Large intestine (tissue), 3 donors: ENCODE measurements at regions not wholly inside any gene's neighbourhood (a gene's known extent, or its start where the extent isn't known, plus 50 kb on each side); places are given as distances from the start of the nearest gene placed in this dataset.

Experiments used
- DNase-seq, 2 donors: peaks; one replicate each; pipeline versions ENCODE4 v3.0.0 to v3.0.0-alpha.2; 2013
- H3K27ac ChIP-seq: one replicate; pipeline ENCODE4 v1.5.1; 2013; ENCODE audit warnings: low read length
- H3K27me3 ChIP-seq: 2 replicates; pipeline ENCODE4 v1.6.1; 2013; ENCODE audit warnings: low read length; ENCODE audit not compliant: control insufficient read depth, insufficient read depth
- H3K36me3 ChIP-seq: 2 replicates; pipeline ENCODE4 v1.6.1; 2013; ENCODE audit warnings: low read length; ENCODE audit not compliant: control insufficient read depth, insufficient read depth
- H3K4me1 ChIP-seq: one replicate; pipeline ENCODE4 v1.6.1; 2013; ENCODE audit warnings: low read length; ENCODE audit not compliant: control insufficient read depth, insufficient read depth
- H3K4me3 ChIP-seq: one replicate; pipeline ENCODE4 v1.5.1; 2013; ENCODE audit warnings: low read length
- H3K9me3 ChIP-seq: one replicate; pipeline ENCODE4 v1.6.1; 2013; ENCODE audit warnings: mild to moderate bottlenecking, low read depth, low read length, moderate library complexity; ENCODE audit not compliant: control insufficient read depth
- WGBS: methylation state at CpG from one replicate; pipeline ENCODE4 v1.1.5; 2013; ENCODE audit warnings: low lambda C conversion rate; ENCODE audit not compliant: insufficient coverage; 5-methylcytosine and 5-hydroxymethylcytosine counted together

- Histone ChIP-seq H3K4me1 (peaks cover 14% of the 10 kb centered on the region), H3K27ac (peak overlapping the region; percentile 23), H3K36me3 (no peaks in the 10 kb centered on the region), H3K4me3 (no peak overlapping the region), H3K9me3 (no peaks in the 10 kb centered on the region), H3K27me3 (no peaks in the 10 kb centered on the region)
- 14% methylated on average over 1 of the region's 3 CpGs for WGBS
- peak in 1 of 2 donors; percentile 44 for DNase-seq
Measured at GRCh38 chr5:161042862-161043261, 190.9 kb upstream of the ATP10B start.

- peak in 1 of 2 donors; percentile 57 for DNase-seq
- peaks cover 14% of the 10 kb centered on the region for H3K4me1 ChIP-seq
- H3K36me3 ChIP-seq = no peaks in the 10 kb centered on the region
- H3K4me3 ChIP-seq = no peak overlapping the region
- H3K27me3 ChIP-seq = no peaks in the 10 kb centered on the region
- no peaks in the 10 kb centered on the region for H3K9me3 ChIP-seq
- 20% methylated on average over 1 of the region's 1 CpG for WGBS
- peak overlapping the region; percentile 23 for H3K27ac ChIP-seq
Measured at GRCh38 chr5:161042443-161042842, 190.4 kb upstream of the ATP10B start.

- no peak for DNase-seq
- peaks cover 14% of the 10 kb centered on the region for H3K4me1 ChIP-seq
- no peaks in the 10 kb centered on the region for H3K27me3 ChIP-seq
- no peaks in the 10 kb centered on the region for H3K36me3 ChIP-seq
- 100% methylated on average over 1 of the region's 1 CpG for WGBS
- H3K9me3 ChIP-seq = no peaks in the 10 kb centered on the region
- no peak overlapping the region for H3K4me3 ChIP-seq
- no peak overlapping the region for H3K27ac ChIP-seq
Measured at GRCh38 chr5:161040818-161041217, 188.8 kb upstream of the ATP10B start.

GRCh38 chr5:161036296-161036695 lies 184.3 kb upstream of the ATP10B start:
- no peak for DNase-seq
- Histone ChIP-seq H3K4me1 (peaks cover under 1% of the 10 kb centered on the region), H3K36me3 (no peaks in the 10 kb centered on the region), H3K27me3 (no peaks in the 10 kb centered on the region), H3K27ac (no peak overlapping the region), H3K4me3 (no peak overlapping the region), H3K9me3 (no peaks in the 10 kb centered on the region)
- WGBS = 100% methylated on average over 2 of the region's 3 CpGs

GRCh38 chr5:161034451-161034850 lies 182.4 kb upstream of the ATP10B start:
- Histone ChIP-seq H3K36me3 (no peaks in the 10 kb centered on the region), H3K9me3 (no peaks in the 10 kb centered on the region), H3K4me3 (no peak overlapping the region), H3K27me3 (no peaks in the 10 kb centered on the region), H3K4me1 (no peaks in the 10 kb centered on the region), H3K27ac (no peak overlapping the region)
- DNase-seq = no peak
- WGBS = no CpG with 5 or more reads among the region's 1 CpG

GRCh38 chr5:161030229-161030628 lies 178.2 kb upstream of the ATP10B start:
- Histone ChIP-seq H3K36me3 (no peaks in the 10 kb centered on the region), H3K27ac (no peak overlapping the region)

GRCh38 chr5:161027763-161028162 lies 175.8 kb upstream of the ATP10B start:
- H3K27ac ChIP-seq = no peak overlapping the region
- H3K36me3 ChIP-seq = no peaks in the 10 kb centered on the region
- H3K4me1 ChIP-seq = no peaks in the 10 kb centered on the region
- no peak overlapping the region for H3K4me3 ChIP-seq
- DNase-seq = no peak
- no peaks in the 10 kb centered on the region for H3K9me3 ChIP-seq
- H3K27me3 ChIP-seq = no peaks in the 10 kb centered on the region

More at GRCh38 chr5:161030229-161030628, 178.2 kb upstream of the ATP10B start:
- DNase-seq = no peak
- no peaks in the 10 kb centered on the region for H3K9me3 ChIP-seq
- 0% methylated on average over 1 of the region's 3 CpGs for WGBS
- H3K27me3 ChIP-seq = no peaks in the 10 kb centered on the region
- no peak overlapping the region for H3K4me3 ChIP-seq
- H3K4me1 ChIP-seq = no peaks in the 10 kb centered on the region

GRCh38 chr5:161023551-161023950 lies 171.5 kb upstream of the ATP10B start:
- H3K4me1 ChIP-seq = no peaks in the 10 kb centered on the region
- no peak overlapping the region for H3K4me3 ChIP-seq
- H3K27me3 ChIP-seq = no peaks in the 10 kb centered on the region
- no CpG with 5 or more reads among the region's 4 CpGs for WGBS
- no peak for DNase-seq
- H3K9me3 ChIP-seq = no peaks in the 10 kb centered on the region
- H3K36me3 ChIP-seq = no peaks in the 10 kb centered on the region
- H3K27ac ChIP-seq = no peak overlapping the region

GRCh38 chr5:161022151-161022550 lies 170.1 kb upstream of the ATP10B start:
- no peak overlapping the region for H3K27ac ChIP-seq
- WGBS = no CpG with 5 or more reads among the region's 2 CpGs
- no peaks in the 10 kb centered on the region for H3K9me3 ChIP-seq
- no peaks in the 10 kb centered on the region for H3K27me3 ChIP-seq
- no peak overlapping the region for H3K4me3 ChIP-seq
- DNase-seq = peak; percentile 22 to 62
- no peaks in the 10 kb centered on the region for H3K4me1 ChIP-seq
- no peaks in the 10 kb centered on the region for H3K36me3 ChIP-seq

GRCh38 chr5:161009817-161010216 lies 157.8 kb upstream of the ATP10B start:
- 67% methylated on average over 1 of the region's 1 CpG for WGBS
- peaks cover 3% of the 10 kb centered on the region for H3K9me3 ChIP-seq
- H3K36me3 ChIP-seq = no peaks in the 10 kb centered on the region
- H3K27me3 ChIP-seq = no peaks in the 10 kb centered on the region
- no peak overlapping the region for H3K4me3 ChIP-seq
- no peak for DNase-seq
- no peaks in the 10 kb centered on the region for H3K4me1 ChIP-seq
- no peak overlapping the region for H3K27ac ChIP-seq

GRCh38 chr5:161009194-161009593 lies 157.2 kb upstream of the ATP10B start:
- WGBS = no CpG with 5 or more reads among the region's 2 CpGs
- peaks cover 8% of the 10 kb centered on the region for H3K9me3 ChIP-seq
- no peaks in the 10 kb centered on the region for H3K27me3 ChIP-seq
- H3K27ac ChIP-seq = no peak overlapping the region
- no peak overlapping the region for H3K4me3 ChIP-seq
- H3K36me3 ChIP-seq = no peaks in the 10 kb centered on the region
- no peaks in the 10 kb centered on the region for H3K4me1 ChIP-seq
- no peak for DNase-seq
